MCF 10A (cell line): ENCODE measurements at regions not wholly inside any gene's neighbourhood (a gene's known extent, or its start where the extent isn't known, plus 50 kb on each side); places are given as distances from the start of the nearest gene placed in this dataset.

Source experiments
- BruUV-seq: library from RNA; stranded (reverse); fragments of 400-500 nt; replicated peaks from 2 replicates; lab custom pipeline; 2021; lab: Mats Ljungman, UMichigan
- CTCF ChIA-PET: fragments of 300-600 bp; sonication (Branson Sonifier 250); formaldehyde crosslinking; extraction: SDS; loops from one replicate; lab custom pipeline; 2021; ENCODE audit warnings: antibody characterized with exemption, inconsistent platforms; lab: Yijun Ruan, JAX
- POLR2A ChIA-PET: fragments of 300-600, 350-650 bp; sonication (Branson Sonifier 250); formaldehyde crosslinking; extraction: SDS; loops from one replicate; lab custom pipeline; 2020; ENCODE audit warnings: antibody characterized with exemption, inconsistent platforms; lab: Yijun Ruan, JAX
- DNase-seq: peaks from one replicate; pipeline ENCODE4 v3.0.0-alpha.2; 2018; ENCODE audit not compliant: unreplicated experiment
- H3K27ac Mint-ChIP-seq: one replicate; pipeline ENCODE4 v1.8.0; 2022; ENCODE audit warnings: mild to moderate bottlenecking, low read depth, mixed read lengths; ENCODE audit not compliant: unreplicated experiment
- H3K27me3 Mint-ChIP-seq: one replicate; pipeline ENCODE4 v1.8.0; 2022; ENCODE audit warnings: mixed read lengths; ENCODE audit not compliant: insufficient read depth, unreplicated experiment
- H3K36me3 Mint-ChIP-seq: one replicate; pipeline ENCODE4 v1.8.0; 2022; ENCODE audit warnings: mild to moderate bottlenecking, moderate library complexity, mixed read lengths; ENCODE audit not compliant: insufficient read depth, unreplicated experiment
- H3K4me1 Mint-ChIP-seq: one replicate; pipeline ENCODE4 v1.8.0; 2022; ENCODE audit warnings: mixed read lengths; ENCODE audit not compliant: insufficient read depth, unreplicated experiment
- H3K4me3 Mint-ChIP-seq: one replicate; pipeline ENCODE4 v1.8.0; 2022; ENCODE audit warnings: mild to moderate bottlenecking, moderate library complexity, mixed read lengths; ENCODE audit not compliant: unreplicated experiment
- H3K9me3 Mint-ChIP-seq: one replicate; pipeline ENCODE4 v1.8.0; 2022; ENCODE audit warnings: mixed read lengths; ENCODE audit not compliant: unreplicated experiment
- intact Hi-C: fragments of 100-400 bp; cut with micrococcal nuclease; formaldehyde crosslinking; loops from 2 replicates; pipeline ENCODE4 v1.14.1; 2022
- TF ChIP-seq, protein P1 (sequence below): fragments of 200-600 bp; IDR thresholded peaks from one replicate; pipeline ENCODE4 v1.8.0; 2022; ENCODE audit warnings: antibody characterized with exemption, mild to moderate bottlenecking; ENCODE audit not compliant: unreplicated experiment

DNA sequence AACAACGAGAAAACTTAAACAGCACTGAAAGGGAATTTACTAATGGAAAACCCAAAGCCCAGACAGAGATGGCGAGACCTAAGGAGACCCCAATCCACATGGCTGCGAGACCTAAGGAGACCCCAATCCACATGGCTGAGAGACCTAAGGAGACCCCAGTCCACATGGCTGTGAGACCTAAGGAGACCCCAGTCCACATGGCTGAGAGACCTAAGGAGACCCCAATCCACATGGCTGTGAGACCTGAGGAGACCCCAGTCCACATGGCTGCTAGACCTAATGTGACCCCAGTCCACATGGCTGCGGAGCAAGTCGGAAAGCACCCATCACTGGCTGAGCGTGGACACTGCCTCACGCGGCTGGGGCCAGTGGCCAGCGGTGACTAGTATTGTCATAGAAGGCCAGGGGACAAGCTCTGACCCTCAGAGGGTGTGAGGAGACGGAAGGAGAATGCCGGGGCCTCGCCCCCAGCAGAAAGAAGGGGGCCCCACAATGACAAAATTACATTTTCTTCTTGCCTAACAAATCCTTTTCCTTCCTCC is 241.8 kb downstream of the C16orf95 start:
- Mint-ChIP-seq H3K27ac (no peak overlapping the region), H3K36me3 (no peaks in the 10 kb centered on the region), H3K27me3 (no peaks in the 10 kb centered on the region), H3K4me3 (no peak overlapping the region), H3K9me3 (peaks cover 14% of the 10 kb centered on the region), H3K4me1 (peaks cover 10% of the 10 kb centered on the region)
- DNase-seq = no peak
- intact Hi-C loops = no loop called here
- TF ChIP-seq, protein P1, sequence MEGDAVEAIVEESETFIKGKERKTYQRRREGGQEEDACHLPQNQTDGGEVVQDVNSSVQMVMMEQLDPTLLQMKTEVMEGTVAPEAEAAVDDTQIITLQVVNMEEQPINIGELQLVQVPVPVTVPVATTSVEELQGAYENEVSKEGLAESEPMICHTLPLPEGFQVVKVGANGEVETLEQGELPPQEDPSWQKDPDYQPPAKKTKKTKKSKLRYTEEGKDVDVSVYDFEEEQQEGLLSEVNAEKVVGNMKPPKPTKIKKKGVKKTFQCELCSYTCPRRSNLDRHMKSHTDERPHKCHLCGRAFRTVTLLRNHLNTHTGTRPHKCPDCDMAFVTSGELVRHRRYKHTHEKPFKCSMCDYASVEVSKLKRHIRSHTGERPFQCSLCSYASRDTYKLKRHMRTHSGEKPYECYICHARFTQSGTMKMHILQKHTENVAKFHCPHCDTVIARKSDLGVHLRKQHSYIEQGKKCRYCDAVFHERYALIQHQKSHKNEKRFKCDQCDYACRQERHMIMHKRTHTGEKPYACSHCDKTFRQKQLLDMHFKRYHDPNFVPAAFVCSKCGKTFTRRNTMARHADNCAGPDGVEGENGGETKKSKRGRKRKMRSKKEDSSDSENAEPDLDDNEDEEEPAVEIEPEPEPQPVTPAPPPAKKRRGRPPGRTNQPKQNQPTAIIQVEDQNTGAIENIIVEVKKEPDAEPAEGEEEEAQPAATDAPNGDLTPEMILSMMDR = no peak
- ChIA-PET POLR2A (interaction anchor here (0.9 kb wide), 1 partner anchor 43 kb away, joined by 4 read pairs; no protein-coding TSS in a partner anchor), CTCF (interaction anchor here (6.1 kb wide), 1 partner anchor 13 kb away, joined by 44 read pairs; no protein-coding TSS in a partner anchor)
- BruUV-seq = no TSS peak

DNA sequence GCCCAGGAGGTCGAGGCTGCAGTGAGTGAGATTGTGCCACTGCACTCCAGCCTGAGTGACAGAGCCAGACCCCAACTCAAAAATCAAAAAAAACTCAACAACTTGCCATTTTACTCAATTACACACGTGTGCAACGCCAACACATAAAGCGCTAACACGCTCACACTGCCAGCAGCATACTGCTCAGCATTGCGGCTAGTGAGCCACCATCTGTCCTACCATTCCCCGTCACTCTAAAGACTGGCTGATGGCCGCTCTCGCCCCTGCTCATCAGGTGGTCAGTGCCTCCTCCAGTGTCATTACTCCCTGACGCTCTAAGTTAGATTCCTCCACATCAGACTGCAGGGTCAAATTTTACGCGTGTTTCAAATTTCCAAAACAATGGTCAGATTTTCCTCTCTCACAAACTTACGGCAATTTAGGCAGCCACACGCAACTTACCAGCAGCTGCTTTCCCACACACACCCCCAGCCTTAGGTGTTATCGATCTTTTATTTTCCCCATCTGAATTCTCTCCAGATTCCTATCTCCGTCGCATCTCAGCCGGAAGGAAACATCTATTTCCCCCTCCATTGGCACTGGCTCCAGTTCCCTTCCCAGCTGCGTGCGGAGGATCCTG is 240.8 kb downstream of the C16orf95 start:
- peaks cover 23% of the 10 kb centered on the region for H3K9me3 Mint-ChIP-seq
- no peak overlapping the region for H3K4me3 Mint-ChIP-seq
- ChIA-PET POLR2A (interaction anchor here (0.9 to 1.6 kb wide), 2 partner anchors 42 to 241 kb away, joined by 4 to 7 read pairs; partner anchors contain the start of gene C16orf95), CTCF (interaction anchor here (1.1 to 6.1 kb wide), 3 partner anchors 14 to 512 kb away, joined by 3 to 44 read pairs (median 5); no protein-coding TSS in a partner anchor)
- H3K4me1 Mint-ChIP-seq = peaks cover 10% of the 10 kb centered on the region
- no peaks in the 10 kb centered on the region for H3K27me3 Mint-ChIP-seq
- DNase-seq = no peak
- TF ChIP-seq, protein P1 = no peak
- intact Hi-C loops = no loop called here
- H3K36me3 Mint-ChIP-seq = no peaks in the 10 kb centered on the region
- no TSS peak for BruUV-seq
- H3K27ac Mint-ChIP-seq = peak overlapping the region; percentile 32

DNA sequence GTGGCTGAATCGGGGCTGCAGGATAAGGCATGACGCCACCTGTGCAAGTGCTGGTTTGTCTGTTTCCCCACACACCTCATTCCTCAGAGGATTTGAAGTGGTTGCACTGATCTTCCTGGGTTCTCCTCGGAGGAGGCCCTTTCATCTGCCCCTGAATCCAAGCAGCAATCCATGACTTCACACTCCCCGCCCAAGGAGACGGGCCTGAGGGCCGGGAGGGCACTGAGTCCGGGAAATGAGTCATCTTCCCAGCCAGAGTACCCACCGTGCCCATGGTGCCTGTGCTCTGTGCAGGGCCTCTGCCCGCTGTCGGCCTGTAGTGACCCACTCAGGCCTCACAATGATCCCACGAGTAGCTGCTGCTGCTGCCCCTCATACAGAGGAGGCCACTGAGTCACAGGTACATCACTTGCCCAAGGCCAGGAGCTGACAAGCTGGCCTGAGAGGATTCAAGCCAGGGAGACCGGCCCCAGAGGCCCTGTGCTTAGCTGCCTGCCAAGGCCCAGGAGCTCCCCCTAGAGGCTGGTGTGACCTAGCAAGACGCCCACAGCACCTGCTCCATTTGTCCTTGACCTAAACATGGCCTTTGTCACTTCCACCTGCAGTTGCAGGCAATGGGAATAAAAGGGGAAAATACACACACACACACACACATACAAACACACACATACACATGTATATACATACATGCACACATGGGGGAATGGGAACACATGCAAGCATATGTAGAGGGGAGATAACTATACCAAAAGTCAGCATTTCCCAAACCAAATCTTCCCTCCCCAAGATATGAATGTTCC is 240.0 kb downstream of the C16orf95 start:
- intact Hi-C loops = loop anchor here (1.0 kb wide), 1 partner anchor 514 kb away; no protein-coding TSS in a partner anchor
- ChIA-PET CTCF (interaction anchor here (1.0 to 6.1 kb wide), 5 partner anchors 12 to 513 kb away, joined by 3 to 44 read pairs (median 3); no protein-coding TSS in a partner anchor), POLR2A (interaction anchor here (0.7 to 1.6 kb wide), 2 partner anchors 240 to 413 kb away, joined by 3 to 7 read pairs; partner anchors contain the start of gene C16orf95)
- Mint-ChIP-seq H3K4me3 (no peak overlapping the region), H3K9me3 (peaks cover 24% of the 10 kb centered on the region), H3K27me3 (no peaks in the 10 kb centered on the region), H3K4me1 (peaks cover 10% of the 10 kb centered on the region), H3K27ac (peak overlapping the region; percentile 32), H3K36me3 (no peaks in the 10 kb centered on the region)
- TF ChIP-seq, protein P1 = peak; percentile 60
- DNase-seq = peak; percentile 81
- BruUV-seq = no TSS peak
